ENCODE measurements at regions not wholly inside any gene's neighbourhood (a gene's known extent, or its start where the extent isn't known, plus 50 kb on each side); places are given as distances from the start of the nearest gene placed in this dataset.

- TF ChIP-seq CTCF (IDR thresholded peaks at IDR 0.05) (no peak), POLR2A (IDR thresholded peaks at IDR 0.05) (no peak)
Observed at GRCh38 chr9:131804826-131805225, 65.0 kb upstream of the RAPGEF1 start.

All from body of pancreas (tissue), 4 donors.